Ovary (tissue), 3 donors: ENCODE measurements at regions not wholly inside any gene's neighbourhood (a gene's known extent, or its start where the extent isn't known, plus 50 kb on each side); places are given as distances from the start of the nearest gene placed in this dataset.

Experiments used
- CTCF ChIP-seq, 3 donors: fragments of 450-650 bp in 2 of 3; fragments of 200-600 bp in 1 of 3; IDR thresholded peaks; one replicate each; pipeline versions ENCODE4 v1.5.1 to v1.8.0; 2016 to 2022; ENCODE audit warnings: antibody characterized with exemption in 3 of 3, mild to moderate bottlenecking in 1 of 3
- POLR2A ChIP-seq: fragments of 450-650 bp; IDR thresholded peaks from one replicate; pipeline ENCODE4 v1.6.1; 2017; ENCODE audit warnings: antibody characterized with exemption, mild to moderate bottlenecking, moderate library complexity
- donor health status: DM: no; HTN: no; CAD: no.

- no peak for TF ChIP-seq POLR2A
- TF ChIP-seq CTCF (IDR thresholded peaks at IDR 0.05): no peak
Observed at GRCh38 chr12:70985850-70986249, 65.3 kb upstream of the PTPRR start.
